Left lung (tissue), 4 donors: ENCODE measurements at regions not wholly inside any gene's neighbourhood (a gene's known extent, or its start where the extent isn't known, plus 50 kb on each side); places are given as distances from the start of the nearest gene placed in this dataset.

ENCODE experiments used
- ATAC-seq: fragments of 200-7000 bp; cut with Tn5 transposase; one replicate; pipeline ENCODE4 v1.9.1; 2020; ENCODE audit warnings: moderate library complexity
- DNase-seq, 4 donors: peaks; one replicate each; pipeline ENCODE4 v3.0.0-alpha.2; 2013 to 2020
- H3K27ac ChIP-seq, 2 donors: fragments of 200-600 bp; sonication (generic) in 1 of 2; one replicate each; pipeline versions ENCODE4 v1.5.0 to v1.8.0; 2020 to 2021
- H3K27me3 ChIP-seq, 2 donors: fragments of 200-600 bp; sonication (generic) in 1 of 2; one replicate each; pipeline versions ENCODE4 v1.5.0 to v1.8.0; 2020 to 2021
- H3K36me3 ChIP-seq, 2 donors: fragments of 200-600 bp; sonication (generic) in 1 of 2; one replicate each; pipeline versions ENCODE4 v1.5.0 to v1.8.0; 2020 to 2021
- H3K4me1 ChIP-seq, 2 donors: fragments of 200-600 bp; one replicate each; pipeline ENCODE4 v1.8.0; 2021
- H3K4me3 ChIP-seq, 2 donors: fragments of 200-600 bp; sonication (generic) in 1 of 2; one replicate each; pipeline versions ENCODE4 v1.5.0 to v1.8.0; 2020 to 2021; ENCODE audit warnings: mild to moderate bottlenecking in 1 of 2
- H3K9me3 ChIP-seq, 2 donors: fragments of 200-600 bp; sonication (generic) in 1 of 2; one replicate each; pipeline versions ENCODE4 v1.5.0 to v1.8.0; 2020 to 2021
- intact Hi-C, 2 donors: fragments of 100-400 bp; cut with DNase I; formaldehyde crosslinking; loops; one replicate each; pipeline versions ENCODE4 v1.11.2 to v1.14.2; 2022
- TF ChIP-seq, protein P1 (sequence below), 2 donors: fragments of 200-600 bp; sonication (generic) in 1 of 2; IDR thresholded peaks; one replicate each; pipeline versions ENCODE4 v1.5.0 to v1.8.0; 2021; ENCODE audit warnings: antibody characterized with exemption in 2 of 2
- donor health status: DM: no; HTN: yes; CAD: no.
- donor health status: DM: no; HTN: no; CAD: no.

DNA sequence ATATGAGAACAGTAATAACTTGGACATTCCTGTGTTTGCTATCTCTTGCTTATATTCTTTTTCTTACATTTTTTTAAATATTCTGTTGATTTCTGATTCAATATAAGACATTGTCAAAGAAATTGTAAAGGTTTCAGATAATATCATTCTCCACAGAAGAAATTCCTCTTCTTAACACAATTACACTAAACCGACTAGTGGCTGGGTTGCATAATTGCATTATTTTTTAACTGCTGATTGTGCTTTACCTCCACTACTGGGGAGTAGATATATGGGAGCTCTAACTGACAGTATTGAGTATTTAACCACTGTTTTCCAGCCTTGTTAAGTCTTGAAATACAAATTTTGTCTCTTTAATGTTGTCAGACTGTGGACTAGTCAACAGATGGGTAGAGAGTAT lies 723.8 kb upstream of the EDIL3 start:
- no peak for DNase-seq
- H3K4me3 ChIP-seq = no peak overlapping the region
- no peaks in the 10 kb centered on the region for H3K27me3 ChIP-seq
- ATAC-seq = no peak
- no peaks in the 10 kb centered on the region for H3K4me1 ChIP-seq
- intact Hi-C loops = no loop called here
- H3K9me3 ChIP-seq = no peaks in the 10 kb centered on the region
- H3K27ac ChIP-seq = no peak overlapping the region
- TF ChIP-seq, protein P1, sequence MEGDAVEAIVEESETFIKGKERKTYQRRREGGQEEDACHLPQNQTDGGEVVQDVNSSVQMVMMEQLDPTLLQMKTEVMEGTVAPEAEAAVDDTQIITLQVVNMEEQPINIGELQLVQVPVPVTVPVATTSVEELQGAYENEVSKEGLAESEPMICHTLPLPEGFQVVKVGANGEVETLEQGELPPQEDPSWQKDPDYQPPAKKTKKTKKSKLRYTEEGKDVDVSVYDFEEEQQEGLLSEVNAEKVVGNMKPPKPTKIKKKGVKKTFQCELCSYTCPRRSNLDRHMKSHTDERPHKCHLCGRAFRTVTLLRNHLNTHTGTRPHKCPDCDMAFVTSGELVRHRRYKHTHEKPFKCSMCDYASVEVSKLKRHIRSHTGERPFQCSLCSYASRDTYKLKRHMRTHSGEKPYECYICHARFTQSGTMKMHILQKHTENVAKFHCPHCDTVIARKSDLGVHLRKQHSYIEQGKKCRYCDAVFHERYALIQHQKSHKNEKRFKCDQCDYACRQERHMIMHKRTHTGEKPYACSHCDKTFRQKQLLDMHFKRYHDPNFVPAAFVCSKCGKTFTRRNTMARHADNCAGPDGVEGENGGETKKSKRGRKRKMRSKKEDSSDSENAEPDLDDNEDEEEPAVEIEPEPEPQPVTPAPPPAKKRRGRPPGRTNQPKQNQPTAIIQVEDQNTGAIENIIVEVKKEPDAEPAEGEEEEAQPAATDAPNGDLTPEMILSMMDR (IDR thresholded peaks at IDR 0.05) = no peak
- no peaks in the 10 kb centered on the region for H3K36me3 ChIP-seq

DNA sequence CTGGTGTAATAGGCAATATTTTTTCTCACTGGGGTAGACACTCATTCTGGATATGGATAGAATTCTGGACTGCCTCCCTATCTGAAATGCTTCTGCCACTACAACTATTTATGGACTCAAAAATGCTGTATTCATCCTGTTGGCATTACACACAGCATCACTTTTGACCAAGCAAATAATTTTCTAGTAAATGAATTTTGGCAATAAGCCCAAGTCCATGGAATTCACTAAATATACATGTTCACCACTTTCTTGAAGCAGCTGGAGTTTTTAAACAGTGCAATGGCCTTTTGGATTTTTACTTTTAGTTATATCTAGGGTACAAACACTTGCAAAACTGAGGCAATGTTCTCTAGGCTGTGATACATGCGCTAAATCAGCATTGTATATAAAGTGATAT lies 724.9 kb upstream of the EDIL3 start:
- intact Hi-C loops = no loop called here
- Histone ChIP-seq H3K9me3 (no peaks in the 10 kb centered on the region), H3K4me3 (no peak overlapping the region), H3K4me1 (no peaks in the 10 kb centered on the region), H3K27me3 (no peaks in the 10 kb centered on the region), H3K36me3 (no peaks in the 10 kb centered on the region), H3K27ac (no peak overlapping the region)
- ATAC-seq = no peak
- TF ChIP-seq, protein P1 (IDR thresholded peaks at IDR 0.05) = no peak
- peak in 2 of 4 donors; percentile 1 to 9 for DNase-seq

DNA sequence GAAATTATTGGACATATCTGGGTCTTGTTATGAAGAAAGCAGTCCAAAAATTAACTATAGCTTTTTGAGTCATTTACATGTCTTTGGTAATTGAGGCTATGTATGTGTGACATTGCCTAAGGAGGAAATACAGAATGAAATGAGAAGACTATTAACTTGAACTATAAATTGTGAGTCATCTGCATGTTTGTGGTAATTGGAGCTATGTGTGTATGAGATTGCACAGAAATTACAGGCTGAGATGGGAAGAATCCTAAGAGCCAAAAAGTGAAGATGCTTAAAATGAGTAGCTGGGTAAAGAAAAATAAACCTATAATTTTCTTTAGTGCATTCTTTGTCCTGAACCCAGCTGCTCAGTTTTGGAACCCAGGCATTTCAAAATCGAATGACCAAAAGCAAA lies 747.6 kb upstream of the EDIL3 start:
- no peak overlapping the region for H3K27ac ChIP-seq
- TF ChIP-seq, protein P1 (IDR thresholded peaks at IDR 0.05) = no peak
- no peaks in the 10 kb centered on the region for H3K36me3 ChIP-seq
- no peak for ATAC-seq
- H3K9me3 ChIP-seq = no peaks in the 10 kb centered on the region
- H3K4me3 ChIP-seq = no peak overlapping the region
- intact Hi-C loops = no loop called here
- H3K4me1 ChIP-seq = no peaks in the 10 kb centered on the region
- no peak for DNase-seq
- no peaks in the 10 kb centered on the region for H3K27me3 ChIP-seq

DNA sequence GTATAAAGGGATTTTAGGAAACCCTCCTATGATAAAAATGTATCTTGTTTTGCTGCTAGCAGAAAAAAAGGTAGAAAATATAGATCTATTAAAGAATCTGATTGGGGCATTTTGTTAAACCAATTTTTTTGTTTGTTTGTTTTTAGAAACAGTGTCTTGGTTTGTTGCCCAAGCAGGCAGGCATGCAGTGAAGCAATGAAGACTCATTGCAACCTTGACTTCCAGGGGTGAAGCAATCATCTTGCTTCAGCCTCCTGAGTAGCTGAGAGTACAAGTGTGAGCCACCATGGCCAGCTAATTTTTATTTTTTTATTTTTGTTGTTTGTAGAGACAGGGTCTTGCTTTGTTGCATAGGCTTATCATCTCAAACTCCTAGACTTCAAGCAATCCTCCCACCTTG lies 755.8 kb upstream of the EDIL3 start:
- no peak for ATAC-seq
- DNase-seq = no peak
- H3K36me3 ChIP-seq = no peaks in the 10 kb centered on the region
- H3K9me3 ChIP-seq = no peaks in the 10 kb centered on the region
- intact Hi-C loops = no loop called here
- H3K4me1 ChIP-seq = no peaks in the 10 kb centered on the region
- TF ChIP-seq, protein P1 (IDR thresholded peaks at IDR 0.05) = no peak
- H3K27ac ChIP-seq = no peak overlapping the region
- no peaks in the 10 kb centered on the region for H3K27me3 ChIP-seq
- no peak overlapping the region for H3K4me3 ChIP-seq

DNA sequence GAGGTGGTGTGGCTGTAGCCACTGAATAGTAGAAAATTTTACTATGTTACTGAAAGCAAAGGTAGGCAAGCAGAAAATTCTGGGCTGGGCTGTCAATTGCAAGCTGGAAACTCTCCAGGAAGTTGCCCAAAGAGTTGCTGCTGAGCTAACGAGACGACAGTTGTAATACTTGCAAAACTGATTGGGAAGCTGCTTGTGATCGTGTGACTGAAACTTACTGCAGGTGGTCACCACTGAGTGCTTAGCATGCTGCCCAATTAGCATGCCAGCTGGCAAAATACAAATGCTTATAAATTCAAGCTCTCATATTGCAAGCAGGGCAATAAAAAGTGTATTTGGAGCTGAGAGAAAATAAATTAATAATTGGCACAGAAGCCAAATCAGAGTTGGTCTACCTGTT lies 758.5 kb upstream of the EDIL3 start:
- TF ChIP-seq, protein P1 (IDR thresholded peaks at IDR 0.05) = no peak
- intact Hi-C loops = no loop called here
- no peak for ATAC-seq
- Histone ChIP-seq H3K36me3 (no peaks in the 10 kb centered on the region), H3K9me3 (no peaks in the 10 kb centered on the region), H3K4me3 (no peak overlapping the region), H3K27me3 (no peaks in the 10 kb centered on the region), H3K4me1 (no peaks in the 10 kb centered on the region), H3K27ac (no peak overlapping the region)
- DNase-seq = no peak
